ENCODE measurements at regions not wholly inside any gene's neighbourhood (a gene's known extent, or its start where the extent isn't known, plus 50 kb on each side); places are given as distances from the start of the nearest gene placed in this dataset.

DNA sequence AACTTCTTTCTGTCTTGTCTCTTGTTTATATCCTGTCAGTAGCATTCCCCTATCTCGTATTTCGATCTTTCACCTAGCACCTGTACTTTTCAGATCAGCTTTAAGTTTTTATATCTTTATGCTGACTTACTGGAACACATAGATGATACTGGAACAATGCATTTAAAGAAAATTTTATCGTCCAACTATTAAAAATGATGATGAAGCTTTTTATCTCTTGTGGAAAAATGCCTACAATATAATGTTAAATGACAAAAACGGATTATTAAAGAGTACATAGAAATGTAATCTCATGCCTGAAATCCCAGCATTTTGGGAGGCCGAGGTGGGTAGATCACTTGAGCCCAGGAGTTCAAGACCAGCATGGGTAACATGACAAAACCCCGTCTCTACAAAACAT is 139.5 kb downstream of the ZPLD1 start:
- TF ChIP-seq EZH2 (IDR thresholded peaks at IDR 0.05; ENCODE audit: borderline replicate concordance, low read depth, low read length, severe bottlenecking), result no peak
- TF ChIP-seq, protein P1, sequence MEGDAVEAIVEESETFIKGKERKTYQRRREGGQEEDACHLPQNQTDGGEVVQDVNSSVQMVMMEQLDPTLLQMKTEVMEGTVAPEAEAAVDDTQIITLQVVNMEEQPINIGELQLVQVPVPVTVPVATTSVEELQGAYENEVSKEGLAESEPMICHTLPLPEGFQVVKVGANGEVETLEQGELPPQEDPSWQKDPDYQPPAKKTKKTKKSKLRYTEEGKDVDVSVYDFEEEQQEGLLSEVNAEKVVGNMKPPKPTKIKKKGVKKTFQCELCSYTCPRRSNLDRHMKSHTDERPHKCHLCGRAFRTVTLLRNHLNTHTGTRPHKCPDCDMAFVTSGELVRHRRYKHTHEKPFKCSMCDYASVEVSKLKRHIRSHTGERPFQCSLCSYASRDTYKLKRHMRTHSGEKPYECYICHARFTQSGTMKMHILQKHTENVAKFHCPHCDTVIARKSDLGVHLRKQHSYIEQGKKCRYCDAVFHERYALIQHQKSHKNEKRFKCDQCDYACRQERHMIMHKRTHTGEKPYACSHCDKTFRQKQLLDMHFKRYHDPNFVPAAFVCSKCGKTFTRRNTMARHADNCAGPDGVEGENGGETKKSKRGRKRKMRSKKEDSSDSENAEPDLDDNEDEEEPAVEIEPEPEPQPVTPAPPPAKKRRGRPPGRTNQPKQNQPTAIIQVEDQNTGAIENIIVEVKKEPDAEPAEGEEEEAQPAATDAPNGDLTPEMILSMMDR (IDR thresholded peaks at IDR 0.05; ENCODE audit: borderline replicate concordance, extremely low read depth, low read length, poor library complexity, severe bottlenecking), result no peak
- Histone ChIP-seq H3K27ac (ENCODE audit: low read length) (no peak overlapping the region), H2AFZ (ENCODE audit: low read depth, low read length) (no peak overlapping the region), H3K9ac (ENCODE audit: low read depth, low read length) (no peak overlapping the region), H3K27me3 (ENCODE audit: insufficient read depth, low read length, poor library complexity) (no peaks in the 10 kb centered on the region), H3K4me2 (ENCODE audit: insufficient read depth, low read length) (no peak overlapping the region), H3K79me2 (ENCODE audit: insufficient read depth, low read length) (no peaks in the 10 kb centered on the region), H3K36me3 (ENCODE audit: insufficient read depth, low read length) (no peaks in the 10 kb centered on the region), H4K20me1 (ENCODE audit: insufficient read depth, low read length) (no peaks in the 10 kb centered on the region), H3K9me3 (ENCODE audit: insufficient read depth, low read length, severe bottlenecking) (no peaks in the 10 kb centered on the region), H3K4me1 (ENCODE audit: insufficient read depth, low read length) (no peaks in the 10 kb centered on the region), H3K4me3 (ENCODE audit: low read depth in 1 of 2, low read length in 2 of 2) (no peak overlapping the region)
- DNase-seq, result no peak
- no peak for ATAC-seq (ENCODE audit: insufficient read depth, low read depth)

DNA sequence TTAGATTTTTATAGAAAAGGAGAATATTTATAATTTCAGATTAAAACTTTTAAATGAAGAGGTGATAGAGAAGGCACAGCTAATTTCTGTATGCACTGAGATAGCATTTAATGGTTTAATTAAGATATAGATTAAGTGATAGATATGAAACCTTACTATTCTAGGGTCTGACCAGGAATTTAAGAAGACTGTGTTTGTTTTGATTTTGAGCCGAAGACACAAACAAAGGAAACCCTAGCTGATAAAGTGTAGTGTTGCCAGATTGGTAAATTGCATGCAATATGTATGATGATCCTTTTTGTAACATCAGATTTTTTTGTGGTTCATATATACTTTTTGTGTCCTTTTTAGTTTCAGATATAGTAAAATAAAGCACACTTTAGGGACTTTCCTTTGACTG is 141.8 kb downstream of the ZPLD1 start:
- DNase-seq, result no peak
- no peaks in the 10 kb centered on the region for H3K9me3 ChIP-seq (ENCODE audit: insufficient read depth, low read length, severe bottlenecking)
- H3K9ac ChIP-seq (ENCODE audit: low read depth, low read length), result no peak overlapping the region
- no peaks in the 10 kb centered on the region for H3K27me3 ChIP-seq (ENCODE audit: insufficient read depth, low read length, poor library complexity)
- no peaks in the 10 kb centered on the region for H3K4me1 ChIP-seq (ENCODE audit: insufficient read depth, low read length)
- H3K4me3 ChIP-seq (ENCODE audit: low read depth in 1 of 2, low read length in 2 of 2), result no peak overlapping the region
- H2AFZ ChIP-seq (ENCODE audit: low read depth, low read length), result no peak overlapping the region
- no peak overlapping the region for H3K27ac ChIP-seq (ENCODE audit: low read length)
- H3K79me2 ChIP-seq (ENCODE audit: insufficient read depth, low read length), result no peaks in the 10 kb centered on the region
- no peak for ATAC-seq (ENCODE audit: insufficient read depth, low read depth)
- TF ChIP-seq, protein P1 (IDR thresholded peaks at IDR 0.05; ENCODE audit: borderline replicate concordance, extremely low read depth, low read length, poor library complexity, severe bottlenecking), result no peak
- TF ChIP-seq EZH2 (IDR thresholded peaks at IDR 0.05; ENCODE audit: borderline replicate concordance, low read depth, low read length, severe bottlenecking), result no peak
- no peaks in the 10 kb centered on the region for H4K20me1 ChIP-seq (ENCODE audit: insufficient read depth, low read length)
- no peaks in the 10 kb centered on the region for H3K36me3 ChIP-seq (ENCODE audit: insufficient read depth, low read length)
- H3K4me2 ChIP-seq (ENCODE audit: insufficient read depth, low read length), result no peak overlapping the region

DNA sequence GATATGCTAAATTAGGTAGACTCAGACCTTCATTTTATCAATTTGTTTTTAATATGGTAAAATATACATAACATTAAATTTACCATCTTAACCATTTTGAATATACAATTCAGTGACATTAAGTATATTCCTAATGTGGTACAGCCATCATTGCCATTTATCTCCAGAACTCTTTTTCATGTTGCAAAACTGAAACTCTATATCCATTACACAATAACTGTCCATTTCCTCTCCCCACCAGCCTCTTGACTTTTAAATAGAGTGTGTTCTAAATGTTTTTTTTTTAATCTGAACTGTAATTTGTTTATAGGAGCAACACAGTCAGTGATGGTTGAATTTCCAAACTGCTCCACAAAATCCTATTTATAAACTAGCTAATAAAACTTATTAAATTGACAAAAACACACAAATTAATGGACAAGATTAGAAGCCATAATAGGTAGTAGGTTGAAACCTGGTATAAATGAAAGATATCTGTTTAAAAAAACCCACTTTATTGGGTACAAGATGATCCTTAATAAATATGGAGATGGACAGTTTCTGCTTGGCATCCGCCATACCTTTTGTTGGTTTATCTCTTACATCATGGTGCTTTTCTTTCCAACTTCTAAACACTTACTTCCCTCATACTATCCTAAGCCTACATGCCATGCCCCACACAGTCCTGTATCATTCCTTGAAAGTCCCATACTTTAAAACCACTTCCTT is 142.4 kb downstream of the ZPLD1 start:
- Histone ChIP-seq H4K20me1 (ENCODE audit: insufficient read depth, low read length) (no peaks in the 10 kb centered on the region), H2AFZ (ENCODE audit: low read depth, low read length) (no peak overlapping the region), H3K4me3 (ENCODE audit: low read depth in 1 of 2, low read length in 2 of 2) (no peak overlapping the region), H3K4me1 (ENCODE audit: insufficient read depth, low read length) (no peaks in the 10 kb centered on the region), H3K79me2 (ENCODE audit: insufficient read depth, low read length) (no peaks in the 10 kb centered on the region), H3K9me3 (ENCODE audit: insufficient read depth, low read length, severe bottlenecking) (no peaks in the 10 kb centered on the region), H3K4me2 (ENCODE audit: insufficient read depth, low read length) (no peak overlapping the region), H3K9ac (ENCODE audit: low read depth, low read length) (no peak overlapping the region), H3K27ac (ENCODE audit: low read length) (no peak overlapping the region), H3K36me3 (ENCODE audit: insufficient read depth, low read length) (no peaks in the 10 kb centered on the region), H3K27me3 (ENCODE audit: insufficient read depth, low read length, poor library complexity) (no peaks in the 10 kb centered on the region)
- DNase-seq, result no peak
- ATAC-seq (ENCODE audit: insufficient read depth, low read depth), result no peak
- TF ChIP-seq, protein P1 (IDR thresholded peaks at IDR 0.05; ENCODE audit: borderline replicate concordance, extremely low read depth, low read length, poor library complexity, severe bottlenecking), result no peak
- TF ChIP-seq EZH2 (IDR thresholded peaks at IDR 0.05; ENCODE audit: borderline replicate concordance, low read depth, low read length, severe bottlenecking), result no peak
